H1 (cell line): ENCODE measurements at regions not wholly inside any gene's neighbourhood (a gene's known extent, or its start where the extent isn't known, plus 50 kb on each side); places are given as distances from the start of the nearest gene placed in this dataset.

Experiments used
- CTCF ChIA-PET: fragments of 300-600 bp; sonication (Branson Sonifier 250); formaldehyde crosslinking; loops from one replicate; lab custom pipeline; 2021; ENCODE audit not compliant: partially characterized antibody; lab: Charles Lee
- POLR2A ChIA-PET: fragments of 300-600 bp; sonication (Branson Sonifier 250); formaldehyde crosslinking; loops from one replicate; lab custom pipeline; 2021; ENCODE audit warnings: inconsistent platforms; ENCODE audit not compliant: partially characterized antibody; lab: Charles Lee
- DNase-seq, 2 experiments: peaks; one replicate each; pipeline versions ENCODE4 v3.0.0 to v3.0.0-alpha.2; 2010 to 2022; ENCODE audit warnings: low spot score in 2 of 2, low read depth in 1 of 2, mixed read lengths in 1 of 2
- FAIRE-seq: peaks from 2 replicates; lab custom pipeline; 2011; peaks lifted over from hg19 to GRCh38; lab: Jason Lieb, UNC
- H2AFZ ChIP-seq: 2 replicates; pipeline ENCODE4 v1.8.1; 2012; ENCODE audit warnings: low read length, inconsistent platforms
- H2AK5ac ChIP-seq: 2 replicates; pipeline ENCODE4 v1.6.1; 2013; ENCODE audit warnings: low read depth, low read length
- H2BK120ac ChIP-seq: replicated peaks from 2 replicates; pipeline ENCODE3; 2013; ENCODE audit warnings: low read depth, low read length, inconsistent platforms
- H2BK12ac ChIP-seq: 2 replicates; pipeline ENCODE4 v1.6.1; 2013; ENCODE audit warnings: low read depth, low read length
- H2BK15ac ChIP-seq: 2 replicates; pipeline ENCODE4 v1.6.1; 2013; ENCODE audit warnings: low read length
- H2BK20ac ChIP-seq: 2 replicates; pipeline ENCODE4 v1.6.1; 2013; ENCODE audit warnings: low read length
- H2BK5ac ChIP-seq: 2 replicates; pipeline ENCODE4 v1.6.1; 2013; ENCODE audit warnings: low read depth, low read length
- H3K14ac ChIP-seq: 2 replicates; pipeline ENCODE4 v1.6.1; 2013; ENCODE audit warnings: inconsistent platforms; ENCODE audit not compliant: insufficient read length
- H3K18ac ChIP-seq: 2 replicates; pipeline ENCODE4 v1.6.1; 2013; ENCODE audit warnings: low read length; ENCODE audit errors: extremely low read depth
- H3K23ac ChIP-seq: 2 replicates; pipeline ENCODE4 v1.6.1; 2013; ENCODE audit warnings: inconsistent platforms; ENCODE audit not compliant: insufficient read length
- H3K23me2 ChIP-seq: 2 replicates; pipeline ENCODE4 v1.6.1; 2013; ENCODE audit warnings: low read depth, low read length
- H3K27ac ChIP-seq: 2 replicates; pipeline ENCODE4 v1.6.1; 2011; ENCODE audit warnings: low read depth, low read length, inconsistent platforms
- H3K27me3 ChIP-seq, 4 experiments: replicated peaks in 1 of 4; 1 replicate in 1 of 4; 2 replicates in 3 of 4; pipeline versions ENCODE4 v1.6.1 to v1.8.1; 2011 to 2013; ENCODE audit warnings: low read length in 3 of 4, mild to moderate bottlenecking in 3 of 4, inconsistent platforms in 2 of 4, mixed read lengths in 2 of 4, moderate library complexity in 1 of 4; ENCODE audit not compliant: control insufficient read depth in 3 of 4, insufficient read depth in 3 of 4; ENCODE audit errors: extremely low read depth in 1 of 4
- H3K36me3 ChIP-seq, 4 experiments: 2 replicates each; pipeline versions ENCODE4 v1.6.1 to v1.8.1; 2011 to 2013; ENCODE audit warnings: mild to moderate bottlenecking in 4 of 4, low read length in 3 of 4, moderate library complexity in 2 of 4, control low read depth in 1 of 4, inconsistent platforms in 1 of 4; ENCODE audit not compliant: insufficient read depth in 4 of 4, control insufficient read depth in 2 of 4
- H3K4ac ChIP-seq: replicated peaks from 2 replicates; pipeline ENCODE3; 2013; ENCODE audit warnings: low read length, low read depth, mixed read lengths, inconsistent platforms; ENCODE audit not compliant: insufficient read length
- H3K4me1 ChIP-seq, 4 experiments: replicated peaks in 1 of 4; 1 replicate in 1 of 4; 2 replicates in 3 of 4; pipeline versions ENCODE4 v1.6.1 to v1.8.1; 2011 to 2013; ENCODE audit warnings: low read length in 3 of 4, inconsistent platforms in 2 of 4, mixed read lengths in 1 of 4; ENCODE audit not compliant: insufficient read depth in 4 of 4, control insufficient read depth in 3 of 4
- H3K4me2 ChIP-seq, 2 experiments: 2 replicates each; pipeline versions ENCODE4 v1.6.1 to v1.8.1; 2011 to 2013; ENCODE audit warnings: low read depth in 2 of 2, low read length in 2 of 2, control low read depth in 1 of 2, inconsistent platforms in 1 of 2, mild to moderate bottlenecking in 1 of 2; ENCODE audit not compliant: insufficient read depth in 1 of 2
- H3K4me3 ChIP-seq, 4 experiments: fragments of 200-600, 300-600 bp in 1 of 4; sonication (generic), shearing (Covaris generic), sonication (Bioruptor Twin) in 1 of 4; 2 replicates each; pipeline versions ENCODE4 v1.5.1 to v1.8.1; 2011 to 2016; ENCODE audit warnings: low read length in 4 of 4, low read depth in 3 of 4, control low read depth in 2 of 4, inconsistent platforms in 2 of 4, mild to moderate bottlenecking in 2 of 4, mixed read lengths in 1 of 4, moderate library complexity in 1 of 4; ENCODE audit not compliant: insufficient read depth in 2 of 4; ENCODE audit errors: extremely low read depth in 1 of 4
- H3K56ac ChIP-seq: replicated peaks from 2 replicates; pipeline ENCODE3; 2013; ENCODE audit warnings: low read depth, mild to moderate bottlenecking, mixed read lengths, low read length, inconsistent platforms; ENCODE audit not compliant: insufficient read length
- H3K79me1 ChIP-seq: 2 replicates; pipeline ENCODE4 v1.6.1; 2013; ENCODE audit warnings: low read depth, low read length, control low read depth
- H3K79me2 ChIP-seq, 2 experiments: 2 replicates each; pipeline versions ENCODE4 v1.6.1 to v1.8.1; 2012 to 2013; ENCODE audit warnings: low read length in 2 of 2, mild to moderate bottlenecking in 2 of 2, inconsistent platforms in 1 of 2; ENCODE audit not compliant: insufficient read depth in 2 of 2, control insufficient read depth in 1 of 2
- H3K9ac ChIP-seq, 4 experiments: replicated peaks in 1 of 4; 1 replicate in 1 of 4; 2 replicates in 3 of 4; pipeline versions ENCODE4 v1.6.1 to v1.8.1; 2011 to 2013; ENCODE audit warnings: low read depth in 3 of 4, low read length in 3 of 4, control low read depth in 2 of 4, mild to moderate bottlenecking in 2 of 4, moderate library complexity in 2 of 4, inconsistent platforms in 1 of 4; ENCODE audit errors: extremely low read depth in 1 of 4
- H3K9me3 ChIP-seq, 2 experiments: 2 replicates each; pipeline versions ENCODE4 v1.6.1 to v1.8.1; 2012 to 2013; ENCODE audit warnings: mild to moderate bottlenecking in 2 of 2, moderate library complexity in 2 of 2, control low read depth in 1 of 2, inconsistent platforms in 1 of 2, low read depth in 1 of 2, low read length in 1 of 2, mixed read lengths in 1 of 2; ENCODE audit not compliant: insufficient read depth in 2 of 2
- H4K20me1 ChIP-seq, 2 experiments: replicated peaks in 1 of 2; 2 replicates each; pipeline versions ENCODE3 to v1.8.1; 2011 to 2013; ENCODE audit warnings: inconsistent platforms in 2 of 2, low read length in 2 of 2, mild to moderate bottlenecking in 1 of 2; ENCODE audit not compliant: insufficient read depth in 2 of 2, control insufficient read depth in 1 of 2
- H4K5ac ChIP-seq: 2 replicates; pipeline ENCODE4 v1.6.1; 2013; ENCODE audit warnings: low read length, low read depth, mixed read lengths, inconsistent platforms; ENCODE audit not compliant: insufficient read length
- H4K8ac ChIP-seq: 2 replicates; pipeline ENCODE4 v1.8.0; 2013; ENCODE audit warnings: mild to moderate bottlenecking, moderate library complexity, low read length, inconsistent platforms; ENCODE audit not compliant: insufficient read depth; ENCODE audit errors: extremely low read depth
- H4K91ac ChIP-seq: replicated peaks from 2 replicates; pipeline ENCODE3; 2013; ENCODE audit warnings: low read length, mixed read lengths, inconsistent platforms; ENCODE audit not compliant: insufficient read length
- ASH2L ChIP-seq: fragments of 200-600, 300-600 bp; sonication (generic); IDR thresholded peaks from one replicate; pipeline ENCODE4 v1.7.1; 2017; ENCODE audit warnings: low read length
- CBX8 ChIP-seq: fragments of 300-800, 300-1000 bp; sonication (generic); IDR thresholded peaks from 2 replicates; pipeline ENCODE4 v1.7.1; 2016; ENCODE audit warnings: low read depth, low read length, borderline replicate concordance
- CREB1 ChIP-seq: IDR thresholded peaks from 2 replicates; pipeline ENCODE4 v1.6.1; 2012; ENCODE audit warnings: inconsistent platforms
- EZH2 ChIP-seq: fragments of 200-600 bp; sonication (generic); IDR thresholded peaks from 2 replicates; pipeline ENCODE4 v1.7.1; 2012; ENCODE audit warnings: low read depth, mild to moderate bottlenecking, moderate library complexity, low read length, inconsistent platforms; ENCODE audit not compliant: severe bottlenecking
- HDAC2 ChIP-seq, 2 experiments: fragments of 300-600 bp in 1 of 2; sonication (generic) in 1 of 2; IDR thresholded peaks; 2 replicates each; pipeline ENCODE4 v1.6.1; 2011 to 2012; ENCODE audit warnings: low read depth in 2 of 2, low read length in 2 of 2, mild to moderate bottlenecking in 2 of 2, moderate library complexity in 2 of 2, borderline replicate concordance in 1 of 2, inconsistent platforms in 1 of 2
- JUN ChIP-seq: IDR thresholded peaks from 2 replicates; pipeline ENCODE4 v1.6.1; 2011; ENCODE audit warnings: low read depth, mild to moderate bottlenecking, improper control_type of control experiment, low read length
- PHF8 ChIP-seq: fragments of 200-600 bp; sonication (generic); conservative IDR thresholded peaks from 2 replicates; pipeline ENCODE4 v1.7.1; 2012; ENCODE audit warnings: low read depth, mild to moderate bottlenecking, inconsistent platforms, low read length, moderate library complexity
- RXRA ChIP-seq: IDR thresholded peaks from 2 replicates; pipeline ENCODE4 v1.6.1; 2011; ENCODE audit warnings: low read depth, mild to moderate bottlenecking, low read length, moderate library complexity; ENCODE audit not compliant: insufficient read depth
- TCF12 ChIP-seq: IDR thresholded peaks from 2 replicates; pipeline ENCODE4 v1.6.1; 2011; ENCODE audit warnings: low read depth, mild to moderate bottlenecking, low read length
- TEAD4 ChIP-seq: IDR thresholded peaks from 2 replicates; pipeline ENCODE4 v1.6.1; 2012; ENCODE audit warnings: low read depth, low read length, inconsistent platforms, mixed read lengths
- WGBS, 2 experiments: shearing (Covaris generic) in 1 of 2; methylation state at CpG; one replicate each; pipeline versions ENCODE4 v1.1.6 to v1.1.7; 2013 to 2015; ENCODE audit warnings: low lambda C conversion rate in 2 of 2, mixed read lengths in 2 of 2, inconsistent platforms in 1 of 2, low coverage in 1 of 2, missing lambda C conversion rate in 1 of 2; ENCODE audit not compliant: insufficient replicate concordance in 2 of 2, insufficient coverage in 1 of 2, insufficient read length in 1 of 2; ENCODE audit errors: extremely low coverage in 1 of 2, missing lambda C conversion rate in 1 of 2; 5-methylcytosine and 5-hydroxymethylcytosine counted together

DNA sequence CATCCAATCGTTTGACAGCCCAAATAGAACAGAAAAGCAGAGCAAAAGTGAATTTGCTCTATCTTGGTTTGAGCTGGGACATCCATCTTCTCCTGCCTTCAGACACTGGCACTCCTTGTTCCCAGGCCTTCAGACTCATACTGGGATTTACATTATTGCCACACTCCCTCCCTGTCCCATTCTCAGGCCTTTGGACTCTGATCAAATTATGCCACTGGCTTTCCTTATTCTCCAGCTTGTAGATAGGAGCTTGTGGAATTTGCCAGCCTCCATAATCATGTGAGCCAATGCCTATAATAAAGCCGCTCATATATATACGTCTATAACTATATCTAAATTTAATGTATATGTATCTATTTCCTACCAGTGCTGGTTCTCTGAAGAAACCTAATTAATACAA, 568.3 kb upstream of the KIRREL3 start:
- Histone ChIP-seq H3K4me3 (no peak overlapping the region), H4K8ac (no peak overlapping the region), H3K14ac (no peak overlapping the region), H2BK12ac (no peak overlapping the region), H3K9ac (no peak overlapping the region), H3K23ac (no peak overlapping the region), H2BK120ac (peak overlapping the region; percentile 29), H3K4ac (no peak overlapping the region), H3K56ac (no peak overlapping the region), H2AFZ (no peak overlapping the region), H2BK20ac (no peak overlapping the region)
- 77% methylated on average over 3 of the region's 3 CpGs; no CpG with 5 or more reads in 1 of the 2 experiments for WGBS, 2 experiments
- no peak for DNase-seq
- FAIRE-seq = no peak
- TF ChIP-seq CBX8 = no peak
- no peak for TF ChIP-seq EZH2
- TF ChIP-seq RXRA = no peak
- no peak for TF ChIP-seq ASH2L
- no peak for TF ChIP-seq TCF12
- TF ChIP-seq HDAC2 (IDR thresholded peaks at IDR 0.05; ENCODE audit: borderline replicate concordance in 1 of 2, low read depth in 2 of 2, low read length in 2 of 2) = no peak
- TF ChIP-seq PHF8 = no peak
- TF ChIP-seq TEAD4 = no peak
- no peak for TF ChIP-seq CREB1
- TF ChIP-seq JUN = no peak
- TF ChIP-seq, all 59 proteins: peak for 0
- Histone ChIP-seq H3K36me3 (no peaks in the 10 kb centered on the region; a peak in 1 of 8 replicates), H3K27ac (no peak overlapping the region), H3K4me1 (peaks cover 0 to 2% (median 0%) of the 10 kb centered on the region in 4 experiments; a peak in 3 of 7 replicates), H3K79me1 (no peaks in the 10 kb centered on the region), H3K9me3 (no peaks in the 10 kb centered on the region), H3K18ac (no peak overlapping the region), H3K4me2 (no peak overlapping the region), H4K91ac (no peak overlapping the region), H4K20me1 (no peaks in the 10 kb centered on the region), H2BK15ac (no peak overlapping the region), H2AK5ac (no peak overlapping the region), H4K5ac (no peak overlapping the region), H2BK5ac (no peak overlapping the region), H3K23me2 (no peaks in the 10 kb centered on the region), H3K79me2 (no peaks in the 10 kb centered on the region), H3K27me3 (no peaks in the 10 kb centered on the region)
- POLR2A ChIA-PET = no interaction called here
- CTCF ChIA-PET = interaction anchor here (0.6 kb wide), 1 partner anchor 1573 kb away, joined by 3 read pairs; no protein-coding TSS in a partner anchor
